HG03558 (cell line): ENCODE measurements at regions not wholly inside any gene's neighbourhood (a gene's known extent, or its start where the extent isn't known, plus 50 kb on each side); places are given as distances from the start of the nearest gene placed in this dataset.
"Not testable (repeated sequence)": the region's sequence is repeated elsewhere in the genome, so short reads cannot be mapped to it uniquely, and the experiment has no call there.

Source experiments
- ATAC-seq: cut with Tn5 transposase; IDR thresholded peaks from one replicate; pipeline ENCODE4 v1.9.1; 2021; ENCODE audit warnings: moderate number of reproducible peaks; ENCODE audit not compliant: unreplicated experiment; ENCODE audit errors: extremely low read depth

GRCh38 chr9:82052081-82052480 lies 63.5 kb downstream of the SPATA31D1 start:
- no peak for ATAC-seq

DNA sequence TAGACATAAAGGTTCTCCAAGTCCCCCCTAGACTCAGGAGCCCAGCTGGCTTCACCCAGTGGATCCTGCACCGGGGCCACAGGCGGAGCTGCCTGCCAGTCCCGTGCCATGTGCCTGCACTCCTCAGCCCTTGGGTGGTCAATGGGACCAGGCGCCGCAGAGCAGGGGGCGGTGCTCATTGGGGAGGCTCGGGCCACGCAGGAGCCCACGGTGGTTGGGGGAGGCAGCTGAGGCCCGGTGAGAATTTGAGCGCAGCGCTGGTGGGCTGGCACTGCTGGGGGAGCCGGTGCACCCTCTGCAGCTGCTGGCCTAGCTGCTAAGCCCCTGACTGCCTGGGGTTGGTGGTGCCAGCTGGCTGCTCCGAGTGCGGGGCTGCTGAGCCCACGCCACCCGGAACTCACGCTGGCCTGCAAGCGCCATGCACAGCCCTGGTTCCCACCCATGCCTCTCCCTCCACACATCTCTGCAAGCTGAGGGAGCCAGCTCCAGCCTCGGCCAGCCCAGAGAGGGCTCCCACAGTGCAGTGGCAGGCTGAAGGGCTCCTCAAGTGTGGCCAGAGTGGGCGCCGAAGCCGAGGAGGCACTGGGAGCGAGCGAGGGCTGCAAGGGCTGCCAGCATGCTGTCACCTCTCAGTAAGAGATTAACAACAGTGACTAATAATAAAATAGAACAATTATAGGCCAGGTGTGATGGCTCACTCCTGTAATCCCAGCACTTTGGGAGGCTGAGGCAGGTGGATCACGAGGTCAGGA lies 65.9 kb downstream of the SPATA31D1 start:
- ATAC-seq, result no peak

- ATAC-seq, result no peak
Measured at GRCh38 chr9:82057805-82058204, 69.2 kb downstream of the SPATA31D1 start.

DNA sequence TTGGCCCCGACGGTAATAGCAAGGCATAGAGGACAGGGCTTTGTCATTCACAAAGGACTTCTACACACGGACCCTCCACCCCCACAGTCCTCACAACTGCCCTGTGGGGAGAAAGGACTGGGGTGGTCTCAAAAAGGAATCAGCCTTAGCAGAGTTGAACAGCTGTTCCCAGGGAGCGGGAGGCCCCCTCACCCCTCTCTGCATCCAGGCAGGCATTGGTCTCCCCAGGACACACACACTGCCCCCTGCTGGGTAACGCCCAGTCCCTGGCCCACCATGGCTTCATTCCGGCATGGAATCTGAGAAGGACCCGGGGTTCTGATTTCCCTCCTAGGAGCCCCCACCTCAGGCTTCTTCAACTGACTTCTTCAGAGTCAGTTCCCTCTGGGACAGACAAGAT lies 73.2 kb downstream of the SPATA31D1 start:
- ATAC-seq, result not testable (repeated sequence)

DNA sequence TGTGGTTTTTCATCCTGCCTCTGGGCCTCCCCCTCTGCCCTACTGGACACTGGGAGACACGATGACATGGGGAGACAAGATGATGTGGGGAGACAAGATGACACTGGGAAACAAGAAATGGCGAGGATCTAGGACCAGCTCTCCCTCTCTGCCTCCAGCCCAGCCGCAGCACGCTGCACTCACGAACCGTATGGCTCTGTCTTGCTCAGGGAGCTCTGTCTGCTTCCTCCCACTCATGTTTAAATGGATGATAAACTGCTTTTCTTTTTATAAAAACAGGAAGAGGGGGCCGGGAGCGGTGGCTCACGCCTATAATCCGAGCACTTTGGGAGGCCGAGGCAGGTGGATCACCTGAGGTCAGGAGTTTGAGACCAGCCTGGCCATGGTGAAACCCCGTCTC lies 73.7 kb downstream of the SPATA31D1 start:
- no peak for ATAC-seq

DNA sequence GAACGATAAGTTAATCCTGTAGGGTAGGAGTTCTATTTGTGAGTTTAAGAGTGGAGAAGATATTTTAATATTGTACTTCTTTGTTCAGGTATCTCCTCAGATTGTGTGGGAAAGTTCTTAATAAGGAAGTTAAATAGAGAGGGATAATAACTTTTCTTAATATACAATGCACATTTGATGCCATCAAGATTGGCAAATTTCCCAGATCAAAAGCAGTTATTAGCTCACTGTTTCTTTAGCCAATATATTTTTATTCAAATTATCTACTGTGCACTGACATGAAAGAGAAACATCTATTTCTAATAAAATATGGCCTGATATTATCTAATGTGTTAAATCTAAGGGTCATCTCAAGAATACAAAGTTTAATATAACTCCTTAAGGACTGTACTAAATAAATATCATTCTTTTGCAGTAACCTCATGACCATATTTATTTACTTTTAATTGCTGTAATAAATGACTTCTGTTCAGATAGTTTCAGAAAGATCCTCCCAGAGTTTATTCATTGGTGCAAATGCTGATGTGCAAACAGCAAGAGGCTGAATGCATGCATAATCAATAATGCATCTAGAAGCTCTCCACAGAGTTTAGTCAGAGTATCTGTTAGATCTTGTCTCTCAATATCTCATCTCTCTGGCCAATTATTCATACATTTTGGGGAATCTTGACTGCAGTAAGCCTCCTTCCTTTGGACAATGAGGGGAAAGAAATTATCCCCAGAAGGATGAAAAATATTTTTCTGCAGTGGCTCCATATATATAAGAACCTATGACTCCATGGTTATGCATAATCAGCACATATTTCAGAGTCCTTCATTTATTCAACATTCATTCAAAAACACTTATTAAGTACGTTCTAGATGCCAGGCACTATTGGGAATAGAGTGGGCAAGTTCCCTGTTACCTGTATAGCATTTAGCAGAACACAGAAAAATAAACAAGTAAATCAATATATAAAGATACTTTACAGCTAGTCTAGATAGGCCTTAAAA lies 85.3 kb downstream of the SPATA31D1 start:
- no peak for ATAC-seq

DNA sequence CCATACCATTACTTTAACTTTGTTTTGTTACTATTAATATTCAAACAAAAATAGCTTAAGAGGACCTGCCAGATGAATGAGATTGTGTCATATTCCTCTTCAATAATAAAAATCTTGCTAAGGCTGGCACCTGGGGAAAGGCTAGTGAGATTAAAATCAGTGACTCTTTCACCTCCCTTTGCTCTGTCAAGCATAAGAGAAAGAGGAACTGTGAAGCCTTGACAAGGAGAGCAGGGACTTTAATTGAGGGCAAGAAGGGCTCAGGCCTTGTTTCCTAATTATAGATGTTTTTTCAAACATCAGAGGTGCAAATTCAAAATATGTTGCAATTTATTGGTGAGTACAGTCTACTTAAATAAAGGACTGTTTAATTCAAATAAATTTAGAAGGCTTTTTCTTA lies 91.7 kb downstream of the SPATA31D1 start:
- no peak for ATAC-seq

- no peak for ATAC-seq
Measured at GRCh38 chr9:82081496-82081895, 92.9 kb downstream of the SPATA31D1 start.

GRCh38 chr9:82082563-82082962 lies 94.0 kb downstream of the SPATA31D1 start:
- ATAC-seq, result no peak

GRCh38 chr9:82088591-82088990 lies 100.0 kb downstream of the SPATA31D1 start:
- no peak for ATAC-seq

DNA sequence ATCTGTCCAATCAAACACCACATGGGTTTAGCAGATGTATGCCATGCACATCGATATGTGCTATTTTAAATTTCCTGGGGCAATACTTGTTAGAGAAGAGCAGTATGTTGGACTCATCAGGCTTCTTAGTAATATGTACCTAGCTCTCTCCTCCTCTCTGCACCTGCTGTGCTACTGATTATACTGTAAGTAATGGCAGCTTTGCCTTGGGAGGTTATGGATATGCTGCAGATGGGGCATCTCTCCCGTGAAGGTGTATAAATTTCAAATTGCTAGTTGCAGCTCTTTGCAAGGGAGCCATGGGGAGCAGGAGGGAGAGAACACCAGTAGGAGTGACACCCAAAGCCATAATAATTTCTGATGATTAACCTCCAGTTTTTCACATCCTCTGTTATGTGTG lies 101.5 kb downstream of the SPATA31D1 start:
- no peak for ATAC-seq

DNA sequence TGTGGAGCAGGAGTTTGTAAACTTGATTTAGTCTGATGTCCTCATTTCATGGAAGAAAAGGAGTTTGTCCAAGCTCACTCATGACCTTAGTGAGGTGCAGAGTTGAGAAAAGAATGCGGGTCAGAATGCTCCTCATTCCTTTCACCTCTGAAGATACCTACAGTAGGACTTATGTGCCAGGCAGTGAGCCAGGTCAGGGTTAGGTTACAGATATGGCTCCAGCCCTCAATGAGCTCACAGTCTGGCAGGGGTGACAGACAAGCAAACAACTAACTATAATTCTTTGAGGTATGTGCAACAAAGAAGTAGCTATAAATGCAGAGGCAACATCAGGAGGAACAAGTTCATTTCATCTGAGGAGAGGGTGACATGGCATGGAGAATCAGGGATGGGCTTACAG lies 102.5 kb downstream of the SPATA31D1 start:
- ATAC-seq, result no peak

- no peak for ATAC-seq
Measured at GRCh38 chr9:82091610-82092009, 103.0 kb downstream of the SPATA31D1 start.

DNA sequence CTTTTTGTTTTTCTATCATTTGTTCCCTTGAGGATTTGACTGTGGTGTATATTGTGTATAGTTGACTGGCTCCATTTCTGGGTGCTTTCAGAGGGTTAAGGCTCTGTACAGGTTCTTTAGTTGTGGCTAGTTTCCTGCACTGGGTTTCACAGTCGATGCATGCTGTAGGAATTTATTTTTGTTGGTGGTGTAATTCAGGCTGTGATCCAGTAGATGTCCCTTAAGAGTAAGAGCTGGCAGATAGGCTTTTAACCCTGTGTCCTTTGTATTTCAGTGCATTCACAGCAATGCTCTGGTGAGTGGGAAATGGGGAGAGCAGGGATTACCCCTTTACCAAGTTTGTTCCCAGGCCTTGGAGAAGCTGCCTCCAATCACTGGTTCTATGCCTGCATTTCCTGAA lies 112.9 kb downstream of the SPATA31D1 start:
- no peak for ATAC-seq

DNA sequence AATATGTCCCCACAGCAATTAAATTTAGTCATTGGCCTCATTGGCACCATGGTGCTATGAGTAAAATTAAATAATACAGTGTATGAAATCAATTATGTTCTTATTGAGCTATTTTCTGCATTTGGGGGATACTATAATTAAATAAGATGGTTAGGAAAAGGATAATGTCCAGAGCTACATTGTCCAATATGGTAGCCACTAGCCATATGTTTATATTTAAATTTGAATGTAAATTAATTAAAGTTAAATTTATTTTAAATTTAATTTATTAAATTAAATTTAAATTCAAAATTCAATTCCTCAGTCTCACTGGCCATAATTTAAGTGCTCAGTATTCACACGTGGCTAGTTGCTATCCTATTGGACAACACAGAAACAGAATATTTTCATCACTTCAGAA lies 115.7 kb downstream of the SPATA31D1 start:
- no peak for ATAC-seq

DNA sequence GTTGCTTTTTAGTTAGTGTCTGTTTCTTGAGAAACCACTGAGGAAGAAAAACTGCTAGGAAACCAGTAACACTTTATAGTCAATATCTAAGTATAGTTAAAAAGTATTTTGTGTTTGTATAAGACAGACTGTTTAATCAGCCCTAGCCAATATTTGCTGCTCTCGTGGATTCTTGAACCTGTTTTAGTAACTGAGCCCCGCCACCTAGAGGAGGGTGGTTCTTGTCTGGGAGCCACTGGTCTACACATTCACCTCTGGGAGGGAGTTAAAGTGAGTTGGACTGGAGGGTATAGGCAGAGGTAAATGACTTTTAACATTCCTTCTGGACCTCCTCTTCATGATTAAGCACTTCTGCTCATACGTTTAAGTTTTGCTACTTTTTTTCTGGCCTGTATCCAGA lies 117.2 kb downstream of the SPATA31D1 start:
- ATAC-seq, result no peak

GRCh38 chr9:82106536-82106935 lies 118.0 kb downstream of the SPATA31D1 start:
- no peak for ATAC-seq

DNA sequence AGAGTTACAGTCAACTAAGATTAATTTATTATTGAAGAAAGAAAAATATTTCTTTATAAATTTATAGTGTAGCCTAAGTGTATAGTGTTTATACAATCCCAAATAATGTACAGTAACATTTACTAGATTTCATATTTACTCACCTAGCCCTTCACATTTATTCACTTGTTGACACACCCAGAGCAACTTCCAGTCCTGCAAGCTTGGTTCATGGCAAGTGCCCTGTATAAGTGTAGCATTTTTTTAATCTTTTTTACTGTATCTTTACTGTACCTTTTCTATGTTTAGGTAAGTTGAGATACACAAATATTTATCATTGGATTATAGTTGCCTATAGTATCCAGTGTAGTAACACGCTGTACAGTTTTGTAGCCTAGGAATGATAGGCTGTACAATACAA lies 119.9 kb downstream of the SPATA31D1 start:
- ATAC-seq, result no peak

DNA sequence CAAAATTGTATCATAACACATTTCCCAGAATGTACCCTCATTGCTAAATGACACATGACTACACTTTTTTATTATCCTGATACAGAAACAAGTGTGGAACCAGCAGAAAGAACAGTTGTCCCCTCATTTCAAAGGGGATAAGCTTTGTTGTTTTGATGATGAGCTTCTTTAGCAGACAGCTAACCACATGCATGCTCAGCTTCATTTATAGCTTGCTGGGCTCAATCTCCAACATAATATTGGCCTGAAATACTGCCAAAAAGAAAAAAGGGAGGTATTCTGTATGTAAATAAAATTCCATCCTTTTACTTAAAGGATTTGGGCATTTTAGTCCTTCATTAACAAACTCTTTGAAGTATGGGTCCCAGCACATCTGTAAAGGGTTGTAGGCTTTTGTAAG lies 120.4 kb downstream of the SPATA31D1 start:
- no peak for ATAC-seq

GRCh38 chr9:82109626-82110025 lies 121.1 kb downstream of the SPATA31D1 start:
- no peak for ATAC-seq

GRCh38 chr9:82110881-82111280 lies 122.3 kb downstream of the SPATA31D1 start:
- no peak for ATAC-seq
